ENCODE measurements at regions not wholly inside any gene's neighbourhood (a gene's known extent, or its start where the extent isn't known, plus 50 kb on each side); places are given as distances from the start of the nearest gene placed in this dataset.
"Not testable (repeated sequence)": the region's sequence is repeated elsewhere in the genome, so short reads cannot be mapped to it uniquely, and the experiment has no call there.

DNA sequence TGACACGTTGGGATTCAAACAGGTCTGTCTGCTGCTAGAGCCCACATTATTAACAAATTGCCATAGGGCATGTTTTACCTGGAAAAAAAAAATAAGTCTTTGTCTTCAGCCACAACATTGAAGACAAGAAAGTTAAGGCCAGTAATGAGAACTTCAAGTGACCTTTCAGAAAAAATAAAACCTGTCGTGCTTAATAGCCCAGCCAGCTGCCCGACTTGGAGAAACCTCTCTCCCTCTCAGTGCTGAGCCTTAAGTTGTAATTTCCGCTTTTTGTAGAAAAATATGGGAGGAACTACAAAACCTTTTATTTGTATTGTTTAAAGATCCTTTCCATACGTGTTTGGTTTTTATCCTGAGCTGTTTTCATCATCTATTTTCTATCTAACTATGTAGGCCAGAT, 454.3 kb upstream of the SLITRK6 start:
- DNase-seq (ENCODE audit: low read depth); H3K4me3 ChIP-seq (ENCODE audit: low read length): not testable (repeated sequence)

DNA sequence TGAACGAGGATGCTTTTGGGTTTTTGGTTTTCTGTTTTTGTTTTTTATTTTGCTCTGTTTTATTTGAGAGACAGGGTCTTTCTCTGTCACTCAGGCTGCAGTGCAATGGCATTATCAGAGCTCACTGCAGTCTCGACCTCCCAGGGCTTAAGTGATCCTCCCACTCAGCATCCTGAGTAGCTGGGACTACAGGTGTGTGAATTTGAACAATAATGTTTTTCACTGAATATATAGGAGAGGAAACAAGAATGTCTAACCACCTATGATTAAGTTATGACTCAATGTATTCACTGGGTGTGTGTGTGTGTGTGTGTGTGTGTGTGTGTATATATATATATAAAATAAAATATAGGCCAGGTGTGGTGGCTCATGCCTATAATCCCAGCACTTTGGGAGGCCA, 456.6 kb upstream of the SLITRK6 start:
- not testable (repeated sequence) for H3K4me3 ChIP-seq (ENCODE audit: low read length)

DNA sequence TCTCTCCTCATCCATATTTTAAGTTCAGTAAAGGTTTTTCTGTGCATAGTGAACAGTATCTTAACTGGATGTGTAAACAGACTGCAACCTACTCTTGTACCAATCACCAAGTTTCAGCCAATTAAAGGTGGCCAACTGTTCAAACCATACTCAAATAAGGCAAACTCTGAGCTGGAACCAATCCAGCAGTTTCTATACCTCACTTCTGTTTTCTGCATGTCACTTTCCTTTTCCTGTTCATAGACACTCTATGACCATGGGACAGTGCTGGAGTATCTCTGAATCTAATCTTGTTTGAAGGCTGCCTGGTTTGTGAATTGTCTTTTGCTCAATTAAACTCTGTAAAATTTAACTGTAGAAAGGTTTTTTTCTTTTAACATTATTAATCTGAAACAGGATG, 470.3 kb upstream of the SLITRK6 start:
- TF ChIP-seq, protein P1, sequence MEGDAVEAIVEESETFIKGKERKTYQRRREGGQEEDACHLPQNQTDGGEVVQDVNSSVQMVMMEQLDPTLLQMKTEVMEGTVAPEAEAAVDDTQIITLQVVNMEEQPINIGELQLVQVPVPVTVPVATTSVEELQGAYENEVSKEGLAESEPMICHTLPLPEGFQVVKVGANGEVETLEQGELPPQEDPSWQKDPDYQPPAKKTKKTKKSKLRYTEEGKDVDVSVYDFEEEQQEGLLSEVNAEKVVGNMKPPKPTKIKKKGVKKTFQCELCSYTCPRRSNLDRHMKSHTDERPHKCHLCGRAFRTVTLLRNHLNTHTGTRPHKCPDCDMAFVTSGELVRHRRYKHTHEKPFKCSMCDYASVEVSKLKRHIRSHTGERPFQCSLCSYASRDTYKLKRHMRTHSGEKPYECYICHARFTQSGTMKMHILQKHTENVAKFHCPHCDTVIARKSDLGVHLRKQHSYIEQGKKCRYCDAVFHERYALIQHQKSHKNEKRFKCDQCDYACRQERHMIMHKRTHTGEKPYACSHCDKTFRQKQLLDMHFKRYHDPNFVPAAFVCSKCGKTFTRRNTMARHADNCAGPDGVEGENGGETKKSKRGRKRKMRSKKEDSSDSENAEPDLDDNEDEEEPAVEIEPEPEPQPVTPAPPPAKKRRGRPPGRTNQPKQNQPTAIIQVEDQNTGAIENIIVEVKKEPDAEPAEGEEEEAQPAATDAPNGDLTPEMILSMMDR (conservative IDR thresholded peaks at IDR 0.05; ENCODE audit: low read depth, low read length), result no peak

More for the DNA sequence above, 456.6 kb upstream of the SLITRK6 start:
- not testable (repeated sequence) for DNase-seq (ENCODE audit: low read depth)

DNA sequence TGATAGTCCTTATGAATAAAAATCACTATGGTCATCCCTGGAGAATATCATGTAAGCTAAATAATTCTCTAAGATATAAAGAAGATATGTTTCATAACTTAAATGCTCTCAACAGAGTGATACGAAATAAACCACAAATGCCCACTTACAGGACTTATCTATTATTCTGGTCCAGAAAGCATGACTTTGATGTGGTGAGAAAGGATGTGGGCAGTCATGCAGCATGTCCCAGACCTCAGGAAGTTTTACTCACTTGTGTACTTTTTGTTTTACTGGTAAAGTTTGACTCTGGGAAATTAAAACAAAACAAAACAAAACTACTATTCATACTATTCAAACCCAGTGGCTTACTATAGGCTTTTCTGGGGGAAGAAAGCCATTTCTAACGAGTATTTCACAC, 483.2 kb upstream of the SLITRK6 start:
- TF ChIP-seq, protein P1 (conservative IDR thresholded peaks at IDR 0.05; ENCODE audit: low read depth, low read length), result no peak
- H3K4me3 ChIP-seq (ENCODE audit: low read length), result no peak overlapping the region
- peak; percentile 48 for DNase-seq (ENCODE audit: low read depth)

More for the DNA sequence above, 470.3 kb upstream of the SLITRK6 start:
- H3K4me3 ChIP-seq (ENCODE audit: low read length), result no peak overlapping the region
- DNase-seq (ENCODE audit: low read depth), result no peak

DNA sequence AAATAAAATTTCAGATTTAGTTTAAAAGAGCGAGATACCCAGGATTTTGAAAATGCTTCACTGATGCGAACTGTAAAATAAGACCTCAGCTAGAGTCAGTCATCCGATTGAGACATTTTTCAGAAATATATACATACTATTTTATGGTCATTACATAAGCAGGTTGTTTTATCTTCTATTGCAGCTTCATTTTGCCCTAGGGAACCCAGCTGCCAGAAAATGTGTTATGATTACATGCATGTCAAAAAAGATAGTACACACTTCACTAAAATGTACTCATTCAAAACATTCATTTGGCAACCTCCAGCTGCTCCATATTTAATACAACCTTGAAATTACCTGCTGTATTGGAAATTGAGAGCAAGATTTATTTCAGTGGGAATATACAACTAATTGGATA, 483.8 kb upstream of the SLITRK6 start:
- H3K4me3 ChIP-seq (ENCODE audit: low read length), result no peak overlapping the region
- TF ChIP-seq, protein P1 (conservative IDR thresholded peaks at IDR 0.05; ENCODE audit: low read depth, low read length), result no peak
- no peak for DNase-seq (ENCODE audit: low read depth)

DNA sequence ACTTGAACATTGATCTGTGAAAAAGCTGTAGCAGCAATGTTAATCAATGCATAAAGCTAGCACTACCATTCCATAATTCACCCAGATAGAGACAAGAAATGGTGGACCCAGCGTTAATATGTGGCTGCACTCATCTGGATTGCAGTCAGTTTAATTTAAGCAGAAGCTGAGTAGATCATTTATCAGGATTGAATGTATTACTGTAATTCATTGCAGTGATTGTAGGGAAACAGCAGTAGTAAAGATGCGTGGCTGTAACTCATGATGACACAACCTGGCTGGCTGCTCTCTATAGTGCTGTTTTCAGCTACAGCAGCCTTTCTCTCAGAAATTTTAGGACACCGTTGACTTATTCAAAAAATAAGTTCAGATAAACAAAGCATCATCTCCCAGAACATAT, 499.5 kb upstream of the SLITRK6 start:
- DNase-seq (ENCODE audit: low read depth), result no peak
- TF ChIP-seq, protein P1 (conservative IDR thresholded peaks at IDR 0.05; ENCODE audit: low read depth, low read length), result no peak
- no peak overlapping the region for H3K4me3 ChIP-seq (ENCODE audit: low read length)

DNA sequence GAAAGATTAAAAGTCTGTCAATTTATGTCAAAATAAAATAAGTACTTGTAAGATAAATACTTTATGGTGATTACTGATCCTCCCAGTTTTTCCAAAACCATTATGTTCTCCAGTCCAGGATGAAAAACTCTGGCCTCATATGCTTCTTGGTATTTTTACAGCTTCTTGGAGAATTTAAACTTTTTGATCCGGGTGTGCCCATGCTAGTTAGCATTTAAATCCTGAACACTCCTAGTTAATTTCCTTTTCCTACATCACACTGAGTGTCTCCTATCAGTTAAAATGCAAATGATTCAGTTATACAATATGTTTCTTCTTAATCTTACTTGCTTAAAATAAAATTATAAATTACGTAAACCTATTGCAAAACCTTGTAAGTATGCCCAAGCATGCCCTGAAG, 499.9 kb upstream of the SLITRK6 start:
- no peak overlapping the region for H3K4me3 ChIP-seq (ENCODE audit: low read length)
- TF ChIP-seq, protein P1 (conservative IDR thresholded peaks at IDR 0.05; ENCODE audit: low read depth, low read length), result no peak
- DNase-seq (ENCODE audit: low read depth), result no peak

DNA sequence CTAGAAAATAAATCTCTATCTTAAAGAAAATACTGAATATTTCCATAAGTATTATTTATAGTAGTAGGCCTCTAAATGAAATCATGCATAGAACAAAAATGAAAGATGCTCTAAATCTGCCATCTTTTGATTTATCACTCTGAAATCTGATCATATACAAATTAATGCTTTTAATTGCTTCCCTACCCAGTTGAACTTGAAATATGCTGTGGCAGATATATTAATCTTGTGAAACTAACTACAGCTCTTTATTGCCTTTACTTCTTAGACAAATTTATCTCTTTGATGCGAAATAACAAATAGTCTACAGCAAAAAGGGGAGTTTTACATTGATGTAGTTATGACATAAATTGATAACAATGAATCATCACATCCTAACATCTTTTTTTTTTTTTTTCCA, 510.7 kb upstream of the SLITRK6 start:
- TF ChIP-seq, protein P1 (conservative IDR thresholded peaks at IDR 0.05; ENCODE audit: low read depth, low read length), result no peak
- no peak overlapping the region for H3K4me3 ChIP-seq (ENCODE audit: low read length)
- DNase-seq (ENCODE audit: low read depth), result no peak

Data from retinal pigment epithelial cell (primary cell).